RWPE2 (cell line): ENCODE measurements at regions not wholly inside any gene's neighbourhood (a gene's known extent, or its start where the extent isn't known, plus 50 kb on each side); places are given as distances from the start of the nearest gene placed in this dataset.

ENCODE experiments used
- ATAC-seq: fragments of 200-7000 bp; cut with Tn5 transposase; 3 replicates; pipeline ENCODE4 v1.9.1; 2021; ENCODE audit warnings: low read depth
- DNase-seq: peaks from one replicate; pipeline ENCODE4 v3.0.0-alpha.2; 2020; ENCODE audit warnings: low spot score
- H3K27ac ChIP-seq: fragments of 450-650 bp; 2 replicates; pipeline ENCODE4 v1.5.1; 2017; ENCODE audit warnings: mild to moderate bottlenecking; ENCODE audit not compliant: poor library complexity, severe bottlenecking
- H3K27me3 ChIP-seq: fragments of 250-450 bp; sonication (Bioruptor Pico); 2 replicates; pipeline ENCODE4 v1.5.1; 2021; ENCODE audit warnings: mild to moderate bottlenecking, moderate library complexity; ENCODE audit not compliant: insufficient read depth, poor library complexity, severe bottlenecking
- H3K36me3 ChIP-seq: fragments of 250-450 bp; sonication (Bioruptor Pico); 2 replicates; pipeline ENCODE4 v1.5.1; 2020; ENCODE audit warnings: low read depth, mild to moderate bottlenecking, moderate library complexity
- H3K4me1 ChIP-seq: fragments of 250-450 bp; sonication (Bioruptor Pico); 2 replicates; pipeline ENCODE4 v1.5.1; 2021; ENCODE audit warnings: mild to moderate bottlenecking, moderate library complexity; ENCODE audit not compliant: insufficient read depth, poor library complexity, severe bottlenecking
- H3K4me3 ChIP-seq: fragments of 250-450 bp; sonication (Bioruptor Pico); 2 replicates; pipeline ENCODE4 v1.5.1; 2021; ENCODE audit warnings: mild to moderate bottlenecking, moderate library complexity; ENCODE audit not compliant: severe bottlenecking
- H3K9me3 ChIP-seq: fragments of 250-450 bp; sonication (Bioruptor Pico); 2 replicates; pipeline ENCODE4 v1.5.1; 2021; ENCODE audit warnings: mild to moderate bottlenecking, moderate library complexity; ENCODE audit not compliant: severe bottlenecking
- CTCF ChIP-seq: fragments of 450-650 bp; IDR thresholded peaks from one replicate; pipeline ENCODE4 v1.5.1; 2017; ENCODE audit warnings: mild to moderate bottlenecking, moderate library complexity; ENCODE audit not compliant: poor library complexity, severe bottlenecking

DNA sequence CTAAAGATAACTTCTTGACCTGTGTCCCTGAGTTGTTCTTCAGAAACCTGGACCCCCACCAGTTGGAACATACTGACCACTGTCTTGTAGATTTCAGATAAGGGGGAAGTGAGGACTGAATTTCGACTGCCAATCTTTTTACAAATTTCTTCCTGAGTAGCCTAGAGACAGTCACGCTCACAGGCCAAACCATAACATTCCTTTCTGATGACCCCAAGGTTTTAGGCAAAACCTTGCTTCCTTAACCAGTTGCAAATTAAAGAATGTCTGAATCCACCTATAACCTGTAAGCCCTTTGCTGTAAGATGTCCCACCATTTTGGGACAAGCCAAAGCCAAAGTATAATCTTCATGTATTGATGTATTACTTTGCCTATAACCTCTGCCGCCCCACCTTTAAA is 306.9 kb downstream of the LRFN2 start:
- no peaks in the 10 kb centered on the region for H3K27me3 ChIP-seq
- no peaks in the 10 kb centered on the region for H3K4me1 ChIP-seq
- H3K4me3 ChIP-seq = no peak overlapping the region
- TF ChIP-seq CTCF = no peak
- DNase-seq = no peak
- no peak for ATAC-seq
- H3K9me3 ChIP-seq = no peaks in the 10 kb centered on the region
- H3K36me3 ChIP-seq = no peaks in the 10 kb centered on the region
- no peak overlapping the region for H3K27ac ChIP-seq

DNA sequence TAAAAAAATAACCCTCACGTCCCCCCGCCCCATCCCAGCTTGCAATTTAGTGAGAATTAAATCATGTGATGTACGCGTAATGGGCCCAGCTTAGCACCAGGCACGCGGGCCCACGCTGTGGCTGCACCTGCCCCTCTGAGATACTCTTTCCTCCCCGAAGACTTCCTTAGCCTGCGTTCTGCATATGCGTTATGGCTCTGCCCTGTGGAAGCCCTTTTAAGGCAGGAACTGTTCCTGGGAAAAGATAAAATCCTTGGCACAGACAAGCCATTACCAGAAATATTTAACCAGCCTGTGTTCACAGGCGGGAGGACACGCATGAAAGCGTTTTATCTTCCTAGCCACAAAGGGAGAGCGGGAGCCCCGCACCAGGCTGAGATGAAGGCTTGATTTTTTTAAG is 311.0 kb downstream of the LRFN2 start:
- ATAC-seq (no peak), DNase-seq (no peak)
- Histone ChIP-seq H3K27me3 (no peaks in the 10 kb centered on the region), H3K9me3 (no peaks in the 10 kb centered on the region), H3K4me3 (no peak overlapping the region), H3K36me3 (no peaks in the 10 kb centered on the region), H3K27ac (no peak overlapping the region), H3K4me1 (no peaks in the 10 kb centered on the region)
- no peak for TF ChIP-seq CTCF

GRCh38 chr6:40274058-40274457 is 313.1 kb downstream of the LRFN2 start:
- no peak for ATAC-seq
- no peaks in the 10 kb centered on the region for H3K36me3 ChIP-seq
- TF ChIP-seq CTCF = no peak

DNA sequence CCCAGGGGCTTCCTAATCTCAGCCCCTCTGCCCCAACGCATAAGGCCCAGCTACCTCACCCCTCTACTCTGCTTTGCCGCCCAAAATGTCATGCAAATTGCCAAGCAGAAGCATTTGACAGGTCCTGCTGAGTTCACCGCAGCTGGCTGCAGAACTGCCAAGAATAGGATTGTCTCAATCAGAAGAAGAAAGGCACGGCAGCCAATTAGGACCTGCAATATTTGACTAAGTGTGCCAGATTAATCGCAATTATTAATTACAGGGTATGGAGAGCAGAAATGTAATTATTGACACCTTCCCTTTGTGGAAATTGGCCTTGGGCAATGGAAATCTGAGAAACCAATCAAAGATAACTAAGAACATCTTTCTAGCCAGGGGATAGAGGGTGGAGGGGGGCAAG is 318.6 kb downstream of the LRFN2 start:
- no peak for TF ChIP-seq CTCF
- H3K4me3 ChIP-seq = no peak overlapping the region
- H3K27me3 ChIP-seq = no peaks in the 10 kb centered on the region
- no peak overlapping the region for H3K27ac ChIP-seq
- ATAC-seq (no peak), DNase-seq (no peak)
- H3K36me3 ChIP-seq = no peaks in the 10 kb centered on the region
- no peaks in the 10 kb centered on the region for H3K9me3 ChIP-seq
- H3K4me1 ChIP-seq = no peaks in the 10 kb centered on the region

More at GRCh38 chr6:40274058-40274457, 313.1 kb downstream of the LRFN2 start:
- H3K4me1 ChIP-seq = no peaks in the 10 kb centered on the region
- no peak overlapping the region for H3K4me3 ChIP-seq
- H3K9me3 ChIP-seq = no peaks in the 10 kb centered on the region
- no peak overlapping the region for H3K27ac ChIP-seq
- DNase-seq = no peak
- H3K27me3 ChIP-seq = no peaks in the 10 kb centered on the region

GRCh38 chr6:40268166-40268565 is 319.0 kb downstream of the LRFN2 start:
- Histone ChIP-seq H3K4me3 (no peak overlapping the region), H3K27me3 (no peaks in the 10 kb centered on the region), H3K27ac (no peak overlapping the region), H3K36me3 (no peaks in the 10 kb centered on the region), H3K9me3 (no peaks in the 10 kb centered on the region), H3K4me1 (no peaks in the 10 kb centered on the region)
- ATAC-seq (no peak), DNase-seq (no peak)
- no peak for TF ChIP-seq CTCF
